Esophagus squamous epithelium (tissue), 5 donors: ENCODE measurements at regions not wholly inside any gene's neighbourhood (a gene's known extent, or its start where the extent isn't known, plus 50 kb on each side); places are given as distances from the start of the nearest gene placed in this dataset.

Experiments used
- DNase-seq: peaks from one replicate; lab custom pipeline; 2025; lab: John Stamatoyannopoulos, UW
- H3K27ac ChIP-seq, 4 donors: fragments of 200-600 bp; sonication (generic); one replicate each; pipeline ENCODE4 v1.5.1; 2016 to 2019; ENCODE audit warnings: mild to moderate bottlenecking in 1 of 4
- H3K27me3 ChIP-seq, 4 donors: fragments of 200-600 bp; sonication (generic); 1 replicate in 3 of 4; 2 replicates in 1 of 4; pipeline versions ENCODE4 v1.5.1 to v1.6.0; 2017 to 2021; ENCODE audit warnings: antibody characterized with exemption in 1 of 4
- H3K36me3 ChIP-seq, 3 donors: fragments of 200-600 bp; sonication (generic); one replicate each; pipeline ENCODE4 v1.5.1; 2016 to 2019
- H3K4me1 ChIP-seq, 3 donors: fragments of 200-600 bp; sonication (generic); one replicate each; pipeline ENCODE4 v1.5.1; 2017 to 2019
- H3K4me3 ChIP-seq, 4 donors: fragments of 200-600 bp; sonication (generic); 1 replicate in 3 of 4; 2 replicates in 1 of 4; pipeline ENCODE4 v1.5.1; 2016 to 2019; ENCODE audit warnings: mild to moderate bottlenecking in 2 of 4, moderate library complexity in 1 of 4
- H3K9me3 ChIP-seq, 3 donors: fragments of 200-600 bp; sonication (generic); one replicate each; pipeline ENCODE4 v1.5.1; 2016 to 2019
- CTCF ChIP-seq, 6 experiments: fragments of 450-650 bp in 4 of 6; fragments of 200-600 bp in 2 of 6; sonication (generic) in 2 of 6; IDR thresholded peaks; one replicate each; pipeline ENCODE4 v1.5.1; 2016 to 2019; ENCODE audit warnings: antibody characterized with exemption in 6 of 6, mild to moderate bottlenecking in 4 of 6, moderate library complexity in 4 of 6
- POLR2A ChIP-seq, 4 donors: fragments of 450-650 bp; IDR thresholded peaks; one replicate each; pipeline ENCODE4 v1.6.1; 2017; ENCODE audit warnings: antibody characterized with exemption in 4 of 4, mild to moderate bottlenecking in 4 of 4, moderate library complexity in 3 of 4
- WGBS, 2 donors: methylation state at CpG; one replicate each; pipeline ENCODE4 v1.1.5; 2018; 5-methylcytosine and 5-hydroxymethylcytosine counted together
- intact Hi-C: fragments of 100-400 bp; cut with DNase I; formaldehyde crosslinking; loops from one replicate; pipeline ENCODE4 v1.15.0; 2022
- donor health status: DM: yes; HTN: yes; CAD: no.

GRCh38 chr2:74739733-74740241, 85.7 kb downstream of the SEMA4F start:
- no peak for DNase-seq
- peaks cover 14 to 65% (median 21%) of the 10 kb centered on the region in 3 donors for H3K4me1 ChIP-seq
- peak overlapping the region in 2 of 4 donors; percentile 5 to 54 for H3K27ac ChIP-seq
- H3K36me3 ChIP-seq, result no peaks in the 10 kb centered on the region
- H3K9me3 ChIP-seq, result peaks cover 0 to 8% (median 0%) of the 10 kb centered on the region in 3 donors
- no peaks in the 10 kb centered on the region for H3K27me3 ChIP-seq
- no peak for TF ChIP-seq CTCF (IDR thresholded peaks at IDR 0.05)
- no peak for TF ChIP-seq POLR2A (IDR thresholded peaks at IDR 0.05)
- WGBS, 2 donors, result 73 to 83% methylated on average over 4 of the region's 4 CpGs
- intact Hi-C loops, result no loop called here
- no peak overlapping the region for H3K4me3 ChIP-seq

- Histone ChIP-seq H3K9me3 (peaks cover 0 to 8% (median 0%) of the 10 kb centered on the region in 3 donors), H3K36me3 (no peaks in the 10 kb centered on the region), H3K4me3 (no peak overlapping the region), H3K27ac (peak overlapping the region in 3 of 4 donors; percentile 5 to 54 (median 14)), H3K27me3 (no peaks in the 10 kb centered on the region), H3K4me1 (peaks cover 12 to 61% (median 21%) of the 10 kb centered on the region in 3 donors)
- no peak for DNase-seq
- TF ChIP-seq CTCF (IDR thresholded peaks at IDR 0.05) (no peak), POLR2A (IDR thresholded peaks at IDR 0.05) (no peak)
- intact Hi-C loops, result no loop called here
- WGBS, 2 donors, result 30% methylated on average over 3 of the region's 3 CpGs; no CpG with 5 or more reads in 1 of the 2 donors
Measured at GRCh38 chr2:74740395-74740740, 86.3 kb downstream of the SEMA4F start.

GRCh38 chr2:74740741-74741431, 86.8 kb downstream of the SEMA4F start:
- peak overlapping the region; percentile 73 to 89 (median 77) for H3K27ac ChIP-seq
- intact Hi-C loops, result no loop called here
- peak; percentile 6 for DNase-seq

GRCh38 chr2:74741629-74742028, 87.6 kb downstream of the SEMA4F start:
- TF ChIP-seq CTCF (IDR thresholded peaks at IDR 0.05) (no peak), POLR2A (IDR thresholded peaks at IDR 0.05) (no peak)
- no peak for DNase-seq
- H3K27ac ChIP-seq, result peak overlapping the region in 3 of 4 donors; percentile 76 to 89 (median 78)
- no peaks in the 10 kb centered on the region for H3K27me3 ChIP-seq
- H3K9me3 ChIP-seq, result peaks cover 0 to 6% (median 0%) of the 10 kb centered on the region in 3 donors
- WGBS, 2 donors, result 23 to 43% methylated on average over 2 of the region's 2 CpGs
- H3K4me3 ChIP-seq, result no peak overlapping the region
- H3K36me3 ChIP-seq, result no peaks in the 10 kb centered on the region
- peaks cover 16 to 68% (median 21%) of the 10 kb centered on the region in 3 donors for H3K4me1 ChIP-seq
- intact Hi-C loops, result no loop called here

More at GRCh38 chr2:74740741-74741431, 86.8 kb downstream of the SEMA4F start:
- peaks cover 10 to 61% (median 21%) of the 10 kb centered on the region in 3 donors for H3K4me1 ChIP-seq
- no peaks in the 10 kb centered on the region for H3K27me3 ChIP-seq
- no peaks in the 10 kb centered on the region for H3K36me3 ChIP-seq
- peaks cover 0 to 8% (median 0%) of the 10 kb centered on the region in 3 donors for H3K9me3 ChIP-seq
- 15 to 18% methylated on average over 10 to 11 of the region's 13 CpGs for WGBS, 2 donors
- no peak overlapping the region for H3K4me3 ChIP-seq
- TF ChIP-seq CTCF (IDR thresholded peaks at IDR 0.05) (no peak), POLR2A (IDR thresholded peaks at IDR 0.05) (no peak)

- peaks cover 16 to 74% (median 21%) of the 10 kb centered on the region in 3 donors for H3K4me1 ChIP-seq
- intact Hi-C loops, result no loop called here
- TF ChIP-seq POLR2A (IDR thresholded peaks at IDR 0.05) (no peak), CTCF (IDR thresholded peaks at IDR 0.05) (no peak)
- no peaks in the 10 kb centered on the region for H3K9me3 ChIP-seq
- no peaks in the 10 kb centered on the region for H3K27me3 ChIP-seq
- peak overlapping the region in 1 of 4 donors; percentile 89 for H3K27ac ChIP-seq
- no peaks in the 10 kb centered on the region for H3K36me3 ChIP-seq
- no peak overlapping the region for H3K4me3 ChIP-seq
- DNase-seq, result no peak
- 91 to 94% methylated on average over 1 of the region's 1 CpG for WGBS, 2 donors
Measured at GRCh38 chr2:74742471-74742870, 88.4 kb downstream of the SEMA4F start.
